ENCODE measurements at regions not wholly inside any gene's neighbourhood (a gene's known extent, or its start where the extent isn't known, plus 50 kb on each side); places are given as distances from the start of the nearest gene placed in this dataset.

DNA sequence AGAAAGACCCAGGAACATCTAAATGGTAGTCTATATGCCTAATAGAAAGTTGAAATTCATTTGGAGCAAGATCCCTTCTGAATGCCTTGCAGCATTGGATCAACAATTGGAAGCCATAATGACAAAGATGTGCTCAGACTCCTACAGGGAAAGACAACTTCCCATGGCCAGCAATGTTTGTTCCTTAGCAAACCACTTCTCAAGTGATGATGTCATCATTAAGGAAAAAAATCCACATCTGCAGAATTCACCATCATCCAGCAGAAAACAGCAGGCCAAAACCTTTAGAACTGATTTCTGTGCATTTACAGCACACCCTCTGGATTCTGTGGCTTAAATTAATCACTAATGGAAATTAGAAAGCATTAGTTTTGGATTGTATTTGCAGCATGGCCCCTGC lies 82.4 kb upstream of the ZIC3 start:
- DNase-seq: no peak

DNA sequence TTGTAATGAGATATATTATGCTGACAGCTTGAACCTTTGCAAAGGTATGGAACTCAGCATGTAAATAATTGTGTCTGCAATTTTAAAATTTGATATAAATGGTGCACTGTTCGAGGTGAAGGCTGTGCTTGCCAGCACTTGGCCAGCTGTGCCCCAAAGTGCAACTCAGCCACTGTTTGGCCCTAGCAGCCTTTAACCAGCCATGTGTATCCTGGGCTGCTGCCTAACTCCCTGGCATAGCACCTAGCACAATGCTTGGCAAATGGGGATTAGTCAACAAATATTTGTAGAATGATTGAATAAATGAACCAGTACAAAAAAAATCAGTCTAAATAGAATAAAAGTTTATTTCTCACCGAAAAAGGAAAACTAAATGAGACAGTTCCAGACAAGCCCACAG lies 83.8 kb upstream of the ZIC3 start:
- DNase-seq: no peak

- no peak for DNase-seq
Measured at GRCh38 chrX:137479386-137479785, 86.5 kb upstream of the ZIC3 start.

GRCh38 chrX:137441711-137442110 lies 124.2 kb upstream of the ZIC3 start:
- DNase-seq: no peak

DNA sequence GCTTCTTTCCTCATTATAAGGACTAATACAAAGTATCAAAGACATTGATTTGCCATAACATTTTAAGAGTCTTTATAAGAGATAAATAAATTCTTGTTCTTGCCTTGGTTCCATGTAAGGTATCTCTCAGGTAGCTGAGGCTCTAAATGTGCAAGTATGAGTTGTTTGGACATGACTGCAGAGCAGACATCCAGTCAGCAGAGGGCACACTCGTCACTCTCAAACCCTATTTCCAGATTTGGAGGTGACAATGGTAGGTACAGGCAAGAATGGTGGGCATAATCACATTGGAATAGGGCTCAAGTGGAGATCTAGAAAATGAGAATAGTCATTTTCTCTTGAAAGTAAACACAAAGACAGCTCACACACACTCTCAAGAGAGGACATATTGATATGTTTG lies 133.3 kb upstream of the ZIC3 start:
- DNase-seq: no peak

GRCh38 chrX:137431693-137432488 lies 134.0 kb upstream of the ZIC3 start:
- DNase-seq: no peak

DNA sequence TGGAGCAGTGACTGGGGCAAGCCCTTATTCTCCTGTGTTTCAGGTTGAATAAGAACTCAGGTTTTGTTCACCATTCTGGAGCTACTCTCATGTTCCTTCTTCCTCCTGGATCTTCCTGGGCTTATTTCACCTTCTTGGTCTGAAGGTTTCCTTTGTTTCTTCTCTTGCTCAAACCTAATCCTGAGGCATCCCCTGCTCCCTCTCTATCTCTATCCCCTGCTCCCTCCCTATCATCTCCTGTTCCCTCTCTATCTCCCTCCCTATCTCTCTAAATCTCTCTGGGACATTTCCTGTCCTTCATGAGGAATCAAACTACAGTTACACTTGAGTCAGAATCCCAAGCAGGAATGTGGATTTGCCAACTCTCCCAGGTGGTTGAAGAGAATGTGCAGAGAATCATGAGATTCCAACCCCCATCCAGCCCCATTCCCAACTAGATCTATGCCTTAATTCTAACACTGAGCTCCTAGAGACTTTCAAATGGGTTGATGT lies 134.9 kb upstream of the ZIC3 start:
- DNase-seq: no peak

- no peak for DNase-seq
Measured at GRCh38 chrX:137430301-137430700, 135.6 kb upstream of the ZIC3 start.

GRCh38 chrX:137428766-137429591 lies 136.9 kb upstream of the ZIC3 start:
- DNase-seq: no peak

DNA sequence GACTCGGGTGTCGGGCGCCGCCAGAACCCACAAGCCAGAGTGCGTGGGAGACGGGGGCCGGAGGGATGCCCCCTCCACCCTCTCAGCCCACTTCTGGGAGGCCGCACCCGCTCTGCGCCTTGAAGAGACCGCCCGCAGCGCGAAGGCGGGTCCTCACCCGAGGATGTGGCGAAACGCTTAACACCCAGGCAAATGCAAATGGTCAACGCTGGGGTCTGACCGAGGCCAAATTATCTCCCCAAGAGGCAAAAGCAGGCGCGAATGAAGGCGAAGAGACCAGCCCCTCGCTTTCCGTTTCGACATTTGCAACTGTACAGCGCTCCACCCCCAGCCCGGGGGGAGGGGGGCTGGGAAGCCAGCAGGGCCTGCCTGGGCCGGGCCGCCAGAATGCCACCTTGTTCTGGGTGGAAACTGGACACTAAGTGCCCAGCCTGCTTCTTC lies 137.7 kb upstream of the ZIC3 start:
- no peak for DNase-seq

DNA sequence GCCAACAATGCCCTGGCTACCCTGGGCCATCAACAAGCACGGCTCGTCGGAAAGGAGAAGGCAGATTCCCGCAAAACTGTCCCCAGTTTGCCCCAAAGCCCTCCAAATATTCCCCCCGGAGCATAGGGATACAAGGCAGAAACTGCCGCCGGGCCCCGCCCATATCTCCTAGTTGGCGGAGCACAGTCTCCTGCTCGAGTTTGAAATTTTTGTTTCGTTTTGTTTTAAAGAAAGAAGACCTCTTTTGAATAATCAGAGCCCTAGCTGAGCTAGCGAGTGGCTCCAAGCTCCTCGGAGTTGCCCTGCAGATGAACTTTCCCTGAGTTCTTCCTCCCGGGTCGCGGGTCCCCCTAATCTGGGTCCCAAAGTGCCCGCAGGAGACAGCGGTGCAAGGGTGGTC lies 138.1 kb upstream of the ZIC3 start:
- no peak for DNase-seq

DNA sequence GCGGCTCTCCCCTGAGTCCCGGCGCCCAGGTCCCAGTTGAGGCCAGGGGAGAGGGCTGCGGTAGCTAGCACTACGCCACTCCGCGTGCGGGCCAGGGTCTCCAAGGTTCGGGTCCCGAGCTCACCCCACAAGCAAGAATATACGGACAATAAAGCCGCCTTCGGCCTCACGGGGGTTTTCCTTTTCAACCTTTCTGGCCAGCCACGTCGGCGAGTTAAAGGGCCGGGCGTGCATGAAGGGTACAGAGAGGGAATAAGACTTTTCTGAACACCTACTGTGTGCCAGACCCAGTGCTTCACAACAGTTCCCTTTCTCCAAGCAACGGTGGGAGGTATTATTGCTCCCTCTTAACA lies 138.5 kb upstream of the ZIC3 start:
- no peak for DNase-seq

DNA sequence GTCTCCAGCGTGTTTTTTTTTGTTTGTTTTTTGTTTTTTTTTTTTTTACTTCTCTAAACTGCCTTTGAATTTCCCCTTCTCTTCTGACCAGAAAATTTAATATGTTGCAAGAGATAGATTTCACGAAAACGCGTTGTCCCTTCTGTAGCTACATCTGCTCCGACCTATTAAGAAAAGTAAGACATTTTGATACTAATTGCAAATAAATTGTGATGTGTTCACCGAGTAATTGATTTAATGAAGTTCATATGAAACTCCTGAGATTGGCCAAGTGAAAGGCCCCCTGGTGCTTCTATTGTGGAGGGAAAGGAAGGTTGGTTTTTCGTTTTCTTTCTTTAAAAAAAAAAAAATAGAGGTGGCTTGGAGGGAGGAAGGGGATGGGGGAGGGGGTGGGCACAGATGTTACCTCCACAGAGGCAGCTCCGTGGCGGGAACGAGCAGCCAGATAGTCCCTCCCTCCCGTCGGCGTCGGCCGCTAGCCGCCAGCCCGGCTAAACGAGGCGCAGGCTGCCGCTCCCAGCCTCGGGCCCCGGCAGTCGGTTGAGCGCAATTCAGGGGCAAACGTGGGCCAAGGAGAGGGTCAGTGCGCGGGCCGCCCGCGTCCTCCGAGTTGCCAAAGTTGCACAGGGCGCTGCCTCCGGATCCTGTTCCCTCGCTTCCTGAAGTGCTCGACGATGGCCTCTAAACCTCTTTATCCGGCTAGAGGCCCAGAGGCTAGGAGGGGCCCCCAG lies 139.1 kb upstream of the ZIC3 start:
- no peak for DNase-seq

GRCh38 chrX:137425986-137426385 lies 139.9 kb upstream of the ZIC3 start:
- DNase-seq: no peak

DNA sequence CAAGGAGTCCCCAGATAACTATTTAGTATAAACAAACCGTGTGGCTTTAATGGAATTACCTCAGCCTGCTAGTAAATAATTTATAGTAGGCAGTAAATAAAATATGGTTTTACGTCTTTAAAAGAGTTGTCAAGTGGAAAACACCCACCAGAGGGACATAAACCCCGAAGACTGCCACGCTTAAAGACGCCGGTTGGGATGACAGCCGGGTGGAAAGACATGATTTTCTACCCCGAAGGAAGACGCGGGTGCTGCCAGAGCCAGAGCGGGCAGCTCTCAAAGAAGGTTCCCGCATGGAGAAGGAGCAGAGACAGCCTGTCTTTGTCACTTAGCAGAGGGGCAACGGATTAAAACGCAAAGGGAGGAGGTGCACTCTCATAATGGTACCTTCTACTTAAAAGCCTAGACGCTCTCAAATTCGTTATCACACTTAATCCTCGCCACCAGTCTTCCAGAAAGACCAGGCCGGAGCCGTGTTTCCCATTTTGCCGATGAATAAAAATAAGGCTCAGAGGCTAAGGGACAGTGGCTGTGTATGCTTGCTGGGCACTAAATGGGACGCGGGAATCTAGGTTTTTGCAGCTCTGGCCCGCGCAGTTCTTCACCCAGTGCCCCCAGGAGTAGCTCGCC lies 140.5 kb upstream of the ZIC3 start:
- DNase-seq: no peak

DNA sequence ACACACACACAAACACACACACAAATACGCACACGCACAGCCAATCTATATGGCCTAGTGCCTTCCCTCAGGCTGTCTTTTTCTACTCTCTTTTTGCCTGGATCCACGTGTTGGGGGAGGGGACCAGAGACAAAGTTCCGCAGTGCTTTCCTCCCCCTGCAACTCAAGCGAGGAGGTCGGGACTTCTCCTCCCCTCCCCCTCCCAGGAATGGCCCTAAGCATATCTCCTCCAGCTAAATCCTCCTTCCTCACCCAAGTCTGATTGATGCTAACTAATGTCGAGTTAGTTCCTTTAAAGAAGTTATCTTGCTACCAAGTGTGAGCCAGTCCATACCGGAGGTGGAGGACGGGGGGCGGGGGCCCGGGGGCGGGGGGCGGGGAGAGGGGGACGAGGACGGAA lies 141.2 kb upstream of the ZIC3 start:
- DNase-seq: no peak

DNA sequence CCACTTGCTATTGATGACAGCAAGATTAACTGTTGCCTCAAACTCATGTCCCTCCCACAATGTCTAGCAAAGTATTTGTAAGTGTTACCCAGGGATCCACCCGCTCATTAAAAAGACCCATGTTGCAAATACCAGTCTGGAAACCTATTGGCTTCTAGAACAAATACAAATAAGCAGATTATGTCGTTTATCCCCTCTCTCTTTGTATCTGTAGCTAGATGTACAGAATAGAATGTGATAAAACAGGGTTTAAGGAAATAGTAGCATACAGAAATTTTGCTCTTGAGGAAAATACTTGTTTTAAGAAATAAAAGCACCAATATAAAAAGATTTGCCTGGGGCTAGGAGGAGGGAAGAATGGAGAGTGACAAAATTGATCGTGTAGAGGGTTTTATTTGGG lies 142.7 kb upstream of the ZIC3 start:
- no peak for DNase-seq

DNA sequence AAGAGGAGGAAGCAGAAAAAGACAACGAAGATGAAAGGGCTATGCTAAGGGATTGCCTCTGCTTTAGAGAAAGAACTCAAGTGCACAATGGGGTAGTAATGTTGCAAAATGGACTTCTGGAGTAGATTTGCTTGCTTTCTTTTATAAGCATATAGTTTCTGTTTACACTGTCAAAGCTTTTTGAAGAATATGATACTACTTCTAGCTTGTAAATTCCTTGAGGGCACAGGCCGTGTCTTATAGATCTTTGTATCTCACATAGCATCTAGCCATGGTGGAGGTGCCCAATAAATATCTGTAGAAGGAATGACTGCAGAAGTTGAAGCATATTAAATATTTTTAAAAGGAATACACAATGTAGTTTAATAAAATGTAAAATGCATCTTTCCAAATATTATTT lies 147.8 kb upstream of the ZIC3 start:
- DNase-seq: no peak

- no peak for DNase-seq
Measured at GRCh38 chrX:137413190-137413589, 152.7 kb upstream of the ZIC3 start.

GRCh38 chrX:137405449-137406140 lies 160.3 kb upstream of the ZIC3 start:
- DNase-seq: no peak

DNA sequence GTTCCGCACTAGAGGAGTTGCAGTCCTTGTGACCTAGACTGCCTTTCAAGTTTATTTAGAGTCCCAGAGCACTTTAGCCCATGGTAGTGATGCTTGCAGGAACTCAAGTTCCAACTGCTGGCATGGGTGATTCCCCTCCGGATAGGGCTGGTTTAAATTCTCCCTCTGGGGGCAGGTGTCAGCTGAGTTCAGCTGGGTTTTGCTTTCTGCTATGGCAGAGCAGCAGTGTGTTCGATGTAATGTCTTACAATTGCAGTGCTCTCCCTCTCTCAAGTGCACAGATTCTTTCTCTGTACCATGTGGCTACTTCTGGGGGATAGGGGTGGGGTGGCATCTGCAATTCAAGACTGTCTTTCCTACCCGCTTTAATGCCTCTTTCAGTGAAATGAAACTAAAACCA lies 164.8 kb upstream of the ZIC3 start:
- no peak for DNase-seq

DNA sequence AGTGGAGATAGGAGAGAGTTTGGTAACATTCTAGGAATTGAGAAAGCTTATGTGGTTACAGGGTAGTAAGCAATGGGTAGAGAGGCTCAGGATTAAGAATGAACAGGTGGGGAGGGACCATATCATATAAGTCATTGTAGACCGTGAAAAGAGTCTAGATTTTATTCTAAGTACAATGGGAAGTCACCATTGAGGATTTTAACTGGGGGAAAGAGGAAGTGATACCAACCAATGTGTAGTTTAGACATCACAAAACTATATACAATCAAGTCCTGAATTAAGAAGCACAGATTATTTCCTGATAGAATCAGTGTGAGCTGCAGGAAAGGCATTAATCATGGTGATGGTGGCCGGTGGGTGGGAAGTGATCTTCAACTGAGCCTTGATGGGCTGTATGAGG lies 178.3 kb upstream of the ZIC3 start:
- DNase-seq: no peak

Data from EL (cell line).